Lower lobe of right lung (tissue), 2 donors: ENCODE measurements at regions not wholly inside any gene's neighbourhood (a gene's known extent, or its start where the extent isn't known, plus 50 kb on each side); places are given as distances from the start of the nearest gene placed in this dataset.

ENCODE experiments used
- ATAC-seq, 2 donors: fragments of 200-7000 bp; cut with Tn5 transposase; one replicate each; pipeline ENCODE4 v1.9.1; 2020 to 2022; ENCODE audit warnings: mild to moderate bottlenecking in 2 of 2, moderate library complexity in 2 of 2
- DNase-seq: peaks from one replicate; pipeline ENCODE4 v3.0.0-alpha.2; 2020
- H3K27ac ChIP-seq: fragments of 200-600 bp; one replicate; pipeline ENCODE4 v1.8.0; 2022
- H3K27me3 ChIP-seq: fragments of 200-600 bp; one replicate; pipeline ENCODE4 v1.8.0; 2022; ENCODE audit warnings: low read depth
- H3K36me3 ChIP-seq: fragments of 200-600 bp; one replicate; pipeline ENCODE4 v1.8.0; 2022; ENCODE audit warnings: mild to moderate bottlenecking
- H3K4me1 ChIP-seq: fragments of 200-600 bp; one replicate; pipeline ENCODE4 v1.8.0; 2022
- H3K4me3 ChIP-seq: fragments of 200-600 bp; one replicate; pipeline ENCODE4 v1.8.0; 2022; ENCODE audit warnings: mild to moderate bottlenecking
- H3K9me3 ChIP-seq: fragments of 200-600 bp; one replicate; pipeline ENCODE4 v1.8.0; 2022
- CTCF ChIP-seq: fragments of 200-600 bp; IDR thresholded peaks from one replicate; pipeline ENCODE4 v1.8.0; 2022; ENCODE audit warnings: antibody characterized with exemption, mild to moderate bottlenecking
- intact Hi-C: fragments of 100-400 bp; cut with DNase I; formaldehyde crosslinking; loops from one replicate; pipeline ENCODE4 v1.11.0; 2022
- donor health status: DM: no; HTN: yes; CAD: no; lungs with severe emphysema.

DNA sequence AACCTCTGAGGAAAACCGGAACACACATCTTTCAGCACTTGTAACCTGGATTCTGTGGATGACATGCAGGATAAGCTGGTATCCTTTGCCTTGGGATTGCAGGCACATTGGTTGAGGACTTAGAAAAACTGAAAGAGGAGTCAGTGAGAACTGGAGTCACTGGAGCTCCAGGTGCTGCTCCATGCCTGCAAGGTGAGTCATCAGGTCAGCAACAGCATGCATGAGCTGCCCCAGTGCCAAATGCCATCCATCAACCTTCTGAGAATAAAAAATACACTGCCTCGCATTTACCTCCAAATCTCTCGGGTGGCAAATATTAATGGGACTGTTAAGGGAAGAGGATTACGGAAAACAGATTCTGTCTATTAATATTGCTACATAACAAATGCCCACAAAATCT lies 729.1 kb downstream of the NTRK3 start:
- no peaks in the 10 kb centered on the region for H3K36me3 ChIP-seq
- no peak overlapping the region for H3K27ac ChIP-seq
- DNase-seq (no peak), ATAC-seq (no peak)
- no peaks in the 10 kb centered on the region for H3K9me3 ChIP-seq
- no peak for TF ChIP-seq CTCF
- no peaks in the 10 kb centered on the region for H3K27me3 ChIP-seq
- H3K4me3 ChIP-seq = no peak overlapping the region
- H3K4me1 ChIP-seq = no peaks in the 10 kb centered on the region
- intact Hi-C loops = no loop called here

DNA sequence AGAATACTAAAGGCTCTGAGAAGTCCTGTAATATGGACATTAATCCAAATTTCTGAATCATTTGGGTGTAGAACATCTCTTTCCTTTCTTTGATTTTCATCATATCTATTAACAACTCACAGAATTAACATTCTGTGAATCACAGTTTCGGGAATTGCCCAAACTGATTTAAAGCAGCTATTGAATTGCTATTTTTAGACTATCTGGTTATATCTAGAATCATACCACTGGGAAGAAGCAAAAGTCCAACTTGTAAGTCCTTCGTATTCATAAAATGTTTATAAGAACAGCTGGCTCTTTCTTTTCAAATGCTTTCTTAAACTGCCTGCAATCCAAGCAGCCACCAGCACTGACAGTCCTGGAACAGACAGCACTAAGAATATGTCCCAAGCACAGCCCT lies 733.0 kb downstream of the NTRK3 start:
- no peak for TF ChIP-seq CTCF
- ATAC-seq = no peak
- Histone ChIP-seq H3K27me3 (no peaks in the 10 kb centered on the region), H3K27ac (no peak overlapping the region), H3K36me3 (no peaks in the 10 kb centered on the region), H3K4me3 (no peak overlapping the region), H3K9me3 (no peaks in the 10 kb centered on the region), H3K4me1 (no peaks in the 10 kb centered on the region)
- DNase-seq = no peak
- intact Hi-C loops = no loop called here

DNA sequence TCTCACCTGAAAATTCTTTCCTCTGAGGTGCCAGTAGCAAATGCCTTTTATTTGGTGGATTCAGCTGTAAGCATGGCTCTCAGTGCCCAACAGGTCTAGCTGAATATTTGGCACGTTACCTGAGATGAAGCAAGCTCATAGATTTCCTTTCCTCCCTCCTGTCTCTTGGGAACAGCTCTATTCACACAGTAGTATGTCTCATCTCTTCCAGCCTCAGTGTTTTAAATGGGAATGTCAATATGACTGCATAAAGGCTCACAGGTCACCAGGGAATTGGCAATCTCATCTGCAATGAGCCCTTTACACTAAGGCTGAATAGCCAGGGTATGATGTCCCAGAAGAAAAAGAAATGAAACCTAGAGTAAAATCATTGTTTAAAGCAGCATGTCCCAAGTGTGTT lies 733.5 kb downstream of the NTRK3 start:
- ATAC-seq (no peak), DNase-seq (no peak)
- Histone ChIP-seq H3K4me3 (no peak overlapping the region), H3K9me3 (no peaks in the 10 kb centered on the region), H3K4me1 (no peaks in the 10 kb centered on the region), H3K27me3 (no peaks in the 10 kb centered on the region), H3K27ac (no peak overlapping the region), H3K36me3 (no peaks in the 10 kb centered on the region)
- intact Hi-C loops = no loop called here
- TF ChIP-seq CTCF = no peak

- Histone ChIP-seq H3K27me3 (no peaks in the 10 kb centered on the region), H3K36me3 (no peaks in the 10 kb centered on the region), H3K4me3 (no peak overlapping the region), H3K27ac (no peak overlapping the region), H3K4me1 (no peaks in the 10 kb centered on the region), H3K9me3 (no peaks in the 10 kb centered on the region)
- DNase-seq (no peak), ATAC-seq (no peak)
- intact Hi-C loops = no loop called here
- TF ChIP-seq CTCF = no peak
Observed at GRCh38 chr15:87518957-87519356, 737.6 kb downstream of the NTRK3 start.

GRCh38 chr15:87508086-87508485 lies 748.5 kb downstream of the NTRK3 start:
- Histone ChIP-seq H3K4me3 (no peak overlapping the region), H3K4me1 (no peaks in the 10 kb centered on the region), H3K36me3 (no peaks in the 10 kb centered on the region), H3K27ac (no peak overlapping the region), H3K27me3 (no peaks in the 10 kb centered on the region), H3K9me3 (no peaks in the 10 kb centered on the region)
- intact Hi-C loops = no loop called here
- no peak for TF ChIP-seq CTCF
- DNase-seq (no peak), ATAC-seq (no peak)

GRCh38 chr15:87502173-87502572 lies 754.4 kb downstream of the NTRK3 start:
- TF ChIP-seq CTCF = no peak
- Histone ChIP-seq H3K9me3 (no peaks in the 10 kb centered on the region), H3K4me3 (no peak overlapping the region), H3K27me3 (no peaks in the 10 kb centered on the region), H3K27ac (no peak overlapping the region), H3K4me1 (no peaks in the 10 kb centered on the region), H3K36me3 (no peaks in the 10 kb centered on the region)
- intact Hi-C loops = no loop called here
- ATAC-seq (no peak), DNase-seq (no peak)
